PFSK-1 (cell line): ENCODE measurements at regions not wholly inside any gene's neighbourhood (a gene's known extent, or its start where the extent isn't known, plus 50 kb on each side); places are given as distances from the start of the nearest gene placed in this dataset.

ENCODE experiments used
- POLR2AphosphoS5 ChIP-seq: IDR thresholded peaks from 2 replicates; pipeline ENCODE4 v1.6.1; 2012; ENCODE audit warnings: low read depth, mild to moderate bottlenecking, control low read depth, low read length, moderate library complexity
- REST ChIP-seq, 2 experiments: IDR thresholded peaks; 2 replicates each; pipeline versions ENCODE4 v1.6.1 to v1.8.0; 2011 to 2012; ENCODE audit warnings: low read depth in 2 of 2, low read length in 2 of 2, control low read depth in 1 of 2, inconsistent platforms in 1 of 2, mild to moderate bottlenecking in 1 of 2, moderate library complexity in 1 of 2; ENCODE audit not compliant: insufficient read depth in 1 of 2
- SIN3A ChIP-seq: IDR thresholded peaks from 2 replicates; pipeline ENCODE4 v1.6.1; 2012; ENCODE audit warnings: mild to moderate bottlenecking, low read length, moderate library complexity, borderline replicate concordance; ENCODE audit not compliant: insufficient read depth

GRCh38 chr3:13224967-13225366 is 151.7 kb upstream of the IQSEC1 start:
- TF ChIP-seq REST (IDR thresholded peaks at IDR 0.05; ENCODE audit: insufficient read depth in 1 of 2, low read depth in 2 of 2, low read length in 2 of 2) (no peak), POLR2AphosphoS5 (no peak), SIN3A (no peak)
